Natural killer cell treated with Interleukin-12 subunit alpha and Interleukin-12 subunit beta and Interleukin-15 and Interleukin-18, amount 100 ng/mL, for 72 hours (primary cell): ENCODE measurements at regions not wholly inside any gene's neighbourhood (a gene's known extent, or its start where the extent isn't known, plus 50 kb on each side); places are given as distances from the start of the nearest gene placed in this dataset.
"Not testable (repeated sequence)": the region's sequence is repeated elsewhere in the genome, so short reads cannot be mapped to it uniquely, and the experiment has no call there.

Experiments
- ATAC-seq, 2 donors: fragments of 150-1000 bp; cut with Tn5 transposase in 1 of 2; sonication (Bioruptor Pico), chemical (Tn5 transposase) in 1 of 2; 2 replicates each; pipeline ENCODE4 v1.10.0; 2021
- DNase-seq: peaks from one replicate; pipeline ENCODE4 v3.0.0; 2022; ENCODE audit warnings: low spot score
- H3K27ac Mint-ChIP-seq, 2 donors: 1 replicate in 1 of 2; 2 replicates in 1 of 2; pipeline ENCODE4 v1.8.0; 2022; ENCODE audit warnings: mixed read lengths in 2 of 2, mild to moderate bottlenecking in 1 of 2, moderate library complexity in 1 of 2
- H3K27me3 Mint-ChIP-seq, 2 donors: 1 replicate in 1 of 2; 2 replicates in 1 of 2; pipeline ENCODE4 v1.8.0; 2022; ENCODE audit warnings: mixed read lengths in 2 of 2
- H3K36me3 Mint-ChIP-seq: one replicate; pipeline ENCODE4 v1.8.0; 2022; ENCODE audit warnings: mixed read lengths
- H3K4me1 Mint-ChIP-seq, 2 donors: 1 replicate in 1 of 2; 2 replicates in 1 of 2; pipeline ENCODE4 v1.8.0; 2022; ENCODE audit warnings: low read depth in 2 of 2, mixed read lengths in 2 of 2, mild to moderate bottlenecking in 1 of 2
- H3K4me3 Mint-ChIP-seq: one replicate; pipeline ENCODE4 v1.8.0; 2022; ENCODE audit warnings: mixed read lengths
- H3K9me3 Mint-ChIP-seq: 2 replicates; pipeline ENCODE4 v1.8.0; 2022; ENCODE audit warnings: mixed read lengths

DNA sequence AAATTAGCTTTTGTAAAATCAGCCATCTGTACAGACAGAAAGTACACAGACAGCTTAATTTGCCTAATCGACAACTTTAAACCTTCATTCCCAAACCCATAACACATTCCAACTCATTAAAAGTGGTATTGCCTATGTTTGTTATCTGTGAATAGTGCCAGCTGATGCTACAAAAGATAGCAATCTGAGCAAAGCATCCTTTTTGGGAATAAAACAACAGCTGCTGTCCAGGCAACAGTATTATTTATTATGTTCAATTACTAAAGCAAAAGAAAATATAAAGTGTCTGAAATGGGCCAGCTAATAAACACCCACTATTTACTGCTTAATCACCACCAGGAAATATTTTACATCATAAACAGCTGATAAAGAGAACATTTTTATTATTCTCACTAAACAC lies 134.8 kb upstream of the ABI3BP start:
- peaks cover 8 to 42% of the 10 kb centered on the region in 2 donors for H3K27me3 Mint-ChIP-seq
- no peak overlapping the region for H3K27ac Mint-ChIP-seq
- ATAC-seq (no peak), DNase-seq (no peak)
- no peak overlapping the region for H3K4me3 Mint-ChIP-seq
- no peaks in the 10 kb centered on the region for H3K36me3 Mint-ChIP-seq
- H3K9me3 Mint-ChIP-seq = peaks cover 7% of the 10 kb centered on the region
- peaks cover 0 to 3% of the 10 kb centered on the region in 2 donors for H3K4me1 Mint-ChIP-seq

DNA sequence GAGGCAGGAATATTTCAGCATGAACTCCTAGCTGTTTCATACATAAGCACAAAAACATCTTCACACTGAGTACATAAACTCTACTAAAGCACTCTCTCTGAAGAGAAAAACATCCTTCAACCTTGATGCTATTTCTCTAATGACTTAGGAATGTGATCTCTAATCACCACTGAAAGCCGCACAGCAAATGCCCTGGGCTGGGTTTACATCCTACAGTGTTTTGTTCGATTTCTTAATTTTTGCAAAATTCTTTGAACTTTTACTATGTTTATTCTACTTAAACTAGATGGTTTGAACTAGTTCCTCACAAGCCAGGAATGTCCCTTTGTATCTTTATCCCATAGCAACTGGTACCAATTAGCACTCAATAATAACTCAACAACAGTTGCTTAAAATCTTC lies 130.9 kb upstream of the ABI3BP start:
- Mint-ChIP-seq H3K27me3 (peaks cover 5 to 34% of the 10 kb centered on the region in 2 donors), H3K36me3 (no peaks in the 10 kb centered on the region), H3K4me3 (no peak overlapping the region), H3K27ac (no peak overlapping the region), H3K9me3 (no peaks in the 10 kb centered on the region), H3K4me1 (no peaks in the 10 kb centered on the region)
- DNase-seq (no peak), ATAC-seq (no peak)

DNA sequence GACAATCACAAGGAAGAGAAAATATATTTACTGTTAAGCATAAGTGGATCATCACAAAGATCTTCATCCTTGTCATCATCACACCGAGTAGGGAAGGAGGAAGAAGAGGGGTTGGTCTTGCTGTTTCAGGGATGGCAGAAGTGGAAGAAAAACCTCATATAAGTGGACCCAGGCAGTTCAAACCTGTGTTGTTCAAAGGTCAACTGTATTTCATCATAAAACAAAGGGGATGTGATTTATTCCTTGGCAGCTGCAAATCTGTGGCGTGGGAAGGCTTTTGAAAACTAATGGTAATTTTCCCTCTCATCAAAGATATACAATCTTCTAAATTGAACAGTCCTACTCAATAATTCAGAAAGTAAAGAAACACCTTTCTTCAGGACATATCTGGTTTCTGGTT lies 129.9 kb upstream of the ABI3BP start:
- H3K36me3 Mint-ChIP-seq = no peaks in the 10 kb centered on the region
- no peaks in the 10 kb centered on the region for H3K4me1 Mint-ChIP-seq
- ATAC-seq = no peak
- no peak overlapping the region for H3K4me3 Mint-ChIP-seq
- peaks cover 5 to 33% of the 10 kb centered on the region in 2 donors for H3K27me3 Mint-ChIP-seq
- H3K9me3 Mint-ChIP-seq = no peaks in the 10 kb centered on the region
- no peak for DNase-seq
- H3K27ac Mint-ChIP-seq = no peak overlapping the region

DNA sequence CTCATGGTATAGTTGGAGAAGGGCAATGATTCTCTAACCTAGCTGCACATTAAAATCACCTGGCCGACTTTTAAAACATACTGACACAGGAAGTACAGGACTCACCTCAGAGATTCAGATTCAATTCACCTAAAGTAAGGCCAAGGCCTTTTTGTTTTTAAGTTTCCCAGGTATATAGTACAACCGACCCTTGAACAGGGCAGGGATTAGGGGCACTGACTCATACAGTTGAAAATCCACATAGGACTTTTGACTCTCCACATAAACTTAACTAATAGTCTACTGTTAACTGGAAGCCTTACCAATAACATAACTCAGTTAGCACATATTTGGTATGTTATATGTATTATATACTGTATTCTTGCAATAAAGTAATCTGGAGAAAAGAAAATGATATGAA lies 129.5 kb upstream of the ABI3BP start:
- no peaks in the 10 kb centered on the region for H3K9me3 Mint-ChIP-seq
- no peaks in the 10 kb centered on the region for H3K36me3 Mint-ChIP-seq
- peaks cover 5 to 34% of the 10 kb centered on the region in 2 donors for H3K27me3 Mint-ChIP-seq
- DNase-seq = no peak
- H3K4me1 Mint-ChIP-seq = no peaks in the 10 kb centered on the region
- ATAC-seq = no peak
- no peak overlapping the region for H3K27ac Mint-ChIP-seq
- no peak overlapping the region for H3K4me3 Mint-ChIP-seq

DNA sequence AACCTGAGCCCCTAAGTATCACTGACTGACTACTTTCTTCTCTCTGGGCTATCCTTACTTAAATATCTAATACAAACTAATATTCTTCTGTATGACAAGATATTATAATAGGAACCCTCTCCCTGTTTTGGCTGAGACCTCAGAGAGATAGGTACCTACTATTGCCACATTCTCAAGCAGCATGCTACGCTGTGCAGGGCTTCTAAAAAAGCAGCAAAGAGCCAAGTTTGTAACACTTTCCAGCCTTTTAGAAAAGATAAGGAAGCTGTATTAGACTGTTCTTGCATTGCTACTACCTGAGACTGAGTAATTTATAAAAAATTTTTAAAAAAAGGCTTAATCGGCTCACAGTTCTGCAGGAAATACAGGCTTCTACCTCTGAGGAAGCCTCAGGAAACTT lies 126.8 kb upstream of the ABI3BP start:
- no peaks in the 10 kb centered on the region for H3K4me1 Mint-ChIP-seq
- H3K27me3 Mint-ChIP-seq = peaks cover 0 to 12% of the 10 kb centered on the region in 2 donors
- no peaks in the 10 kb centered on the region for H3K9me3 Mint-ChIP-seq
- no peak overlapping the region for H3K27ac Mint-ChIP-seq
- ATAC-seq (no peak), DNase-seq (no peak)
- H3K36me3 Mint-ChIP-seq = no peaks in the 10 kb centered on the region
- H3K4me3 Mint-ChIP-seq = no peak overlapping the region

DNA sequence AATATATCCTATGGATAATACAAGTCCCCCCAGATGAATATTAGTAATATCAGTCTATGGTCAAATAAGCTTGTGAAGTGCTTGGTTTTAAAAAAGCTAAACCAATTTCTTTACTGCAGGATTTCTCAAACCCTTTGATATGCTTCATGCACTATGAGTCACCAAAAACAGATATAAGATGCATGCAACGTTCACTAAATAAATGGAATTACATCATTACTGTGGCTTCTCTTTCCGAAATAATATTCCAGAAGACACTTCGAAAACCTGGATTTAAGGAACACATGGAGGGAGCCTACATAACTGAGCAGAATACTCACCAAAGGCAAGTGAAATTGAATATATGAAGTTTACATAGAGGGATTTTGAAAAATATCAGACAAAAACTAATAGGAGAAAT lies 126.3 kb upstream of the ABI3BP start:
- Mint-ChIP-seq H3K9me3 (no peaks in the 10 kb centered on the region), H3K27ac (no peak overlapping the region), H3K4me1 (no peaks in the 10 kb centered on the region), H3K27me3 (peaks cover 0 to 10% of the 10 kb centered on the region in 2 donors), H3K36me3 (no peaks in the 10 kb centered on the region), H3K4me3 (no peak overlapping the region)
- ATAC-seq (no peak), DNase-seq (no peak)

DNA sequence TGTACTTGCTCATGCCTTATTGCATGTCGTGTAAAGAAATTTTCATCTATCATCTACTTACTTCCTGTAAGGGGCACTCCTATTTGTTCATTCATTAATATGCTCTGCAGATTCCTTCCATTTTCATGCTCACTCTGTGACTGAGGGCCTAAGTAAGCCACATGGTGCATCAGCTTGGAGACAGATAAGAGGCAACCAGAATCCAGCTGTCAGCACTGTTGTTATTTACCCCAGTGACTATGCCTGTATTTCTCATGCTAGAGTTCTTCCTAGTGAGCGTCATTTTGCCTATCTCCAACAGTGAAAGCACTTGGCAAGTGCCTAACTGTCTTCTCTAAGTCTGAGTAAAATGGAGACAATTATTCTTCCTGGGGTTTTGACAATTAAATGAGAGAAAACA lies 124.8 kb upstream of the ABI3BP start:
- H3K27ac Mint-ChIP-seq = no peak overlapping the region
- no peaks in the 10 kb centered on the region for H3K9me3 Mint-ChIP-seq
- DNase-seq (no peak), ATAC-seq (no peak)
- no peaks in the 10 kb centered on the region for H3K4me1 Mint-ChIP-seq
- H3K36me3 Mint-ChIP-seq = no peaks in the 10 kb centered on the region
- H3K4me3 Mint-ChIP-seq = no peak overlapping the region
- H3K27me3 Mint-ChIP-seq = peaks cover 0 to 4% of the 10 kb centered on the region in 2 donors

DNA sequence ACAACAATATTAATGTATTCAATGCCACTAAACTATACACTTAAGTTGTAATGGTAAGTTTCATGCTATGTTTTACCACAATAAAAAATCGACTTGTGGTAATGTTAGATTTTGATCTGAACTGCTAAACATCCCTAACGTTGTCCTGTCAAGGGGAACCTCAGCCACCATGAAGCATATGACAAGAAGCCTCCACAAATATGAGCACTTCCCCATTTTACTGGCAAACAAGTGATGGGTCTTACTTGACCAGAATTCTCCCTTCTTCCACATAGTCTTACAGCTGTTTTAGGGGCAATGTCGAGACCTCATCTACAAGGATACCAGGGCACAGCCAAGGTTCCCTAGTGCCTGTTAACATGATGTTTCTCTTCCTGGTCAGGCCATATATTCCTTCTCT lies 124.2 kb upstream of the ABI3BP start:
- Mint-ChIP-seq H3K27ac (no peak overlapping the region), H3K4me1 (no peaks in the 10 kb centered on the region), H3K27me3 (peaks cover 0 to 4% of the 10 kb centered on the region in 2 donors), H3K4me3 (no peak overlapping the region), H3K9me3 (no peaks in the 10 kb centered on the region), H3K36me3 (no peaks in the 10 kb centered on the region)
- DNase-seq (no peak), ATAC-seq (no peak)

DNA sequence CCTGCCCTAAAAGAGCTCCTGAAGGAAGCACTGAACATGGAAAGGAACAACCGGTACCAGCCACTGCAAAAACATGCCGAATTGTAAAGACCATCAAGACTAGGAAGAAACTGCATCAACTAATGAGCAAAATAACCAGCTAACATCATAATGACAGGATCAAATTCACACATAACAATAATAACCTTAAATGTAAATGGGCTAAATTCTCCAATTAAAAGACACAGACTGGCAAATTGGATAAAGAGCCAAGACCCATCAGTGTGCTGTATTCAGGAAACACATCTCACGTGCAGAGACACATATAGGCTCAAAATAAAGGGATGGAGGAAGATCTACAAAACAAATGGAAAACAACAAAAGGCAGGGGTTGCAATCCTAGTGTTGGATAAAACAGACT lies 117.1 kb upstream of the ABI3BP start:
- Mint-ChIP-seq H3K27me3 (peaks cover 3 to 15% of the 10 kb centered on the region in 2 donors), H3K36me3 (peaks cover 11% of the 10 kb centered on the region)
- not testable (repeated sequence) for H3K4me1 Mint-ChIP-seq, H3K27ac Mint-ChIP-seq, ATAC-seq, H3K9me3 Mint-ChIP-seq, H3K4me3 Mint-ChIP-seq, DNase-seq

DNA sequence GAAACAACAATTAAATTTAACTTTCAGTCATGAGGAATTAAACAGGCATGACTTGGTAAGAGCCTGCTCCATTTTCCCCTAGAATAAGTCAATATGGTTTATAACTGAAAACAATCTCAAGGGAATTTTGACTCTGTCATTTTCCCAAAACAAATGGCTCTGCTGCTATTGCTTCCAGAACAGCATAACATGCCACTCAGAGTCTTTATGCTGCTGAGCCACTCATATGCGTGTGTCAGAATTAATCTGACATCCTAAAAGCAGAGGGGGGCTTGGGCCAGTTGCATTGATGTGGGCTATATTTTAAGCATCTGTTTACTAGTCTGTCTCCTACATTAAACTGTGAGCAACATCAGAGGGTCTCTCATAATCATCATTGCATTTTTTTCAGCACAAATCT lies 111.1 kb upstream of the ABI3BP start:
- DNase-seq = no peak
- Mint-ChIP-seq H3K4me3 (no peak overlapping the region), H3K27ac (no peak overlapping the region), H3K4me1 (no peaks in the 10 kb centered on the region), H3K36me3 (peaks cover 1% of the 10 kb centered on the region), H3K27me3 (peaks cover 3 to 23% of the 10 kb centered on the region in 2 donors), H3K9me3 (peaks cover under 1% of the 10 kb centered on the region)
- ATAC-seq = no peak

DNA sequence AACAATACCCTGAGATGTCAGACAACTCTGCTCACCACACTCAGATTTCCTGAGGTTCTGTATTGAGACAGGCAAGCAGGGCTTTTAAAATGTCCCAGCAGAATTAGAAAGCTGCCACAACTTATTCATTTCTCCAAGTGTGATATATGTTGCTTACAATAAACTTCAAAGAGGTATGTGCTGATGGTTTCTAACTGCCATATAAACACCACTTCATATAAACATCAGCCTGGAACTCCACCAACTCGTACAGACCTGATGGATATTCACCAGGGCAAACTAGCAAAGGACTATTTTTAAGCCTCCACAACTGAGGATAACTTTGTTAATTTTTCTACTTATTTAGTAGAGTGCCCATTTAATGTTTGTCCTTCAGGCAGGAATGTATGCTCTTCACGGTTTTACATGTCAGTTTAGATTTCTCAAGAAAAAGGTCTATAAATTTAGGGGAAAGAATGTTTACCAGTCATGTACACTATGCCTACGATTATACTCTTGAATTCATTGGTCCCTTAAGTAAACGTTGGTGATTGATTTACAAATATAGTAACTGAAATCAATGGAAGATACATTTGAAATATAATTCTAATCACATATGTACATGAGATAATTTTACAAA lies 109.6 kb upstream of the ABI3BP start:
- no peak overlapping the region for H3K27ac Mint-ChIP-seq
- ATAC-seq (no peak), DNase-seq (no peak)
- peaks cover 8 to 31% of the 10 kb centered on the region in 2 donors for H3K27me3 Mint-ChIP-seq
- no peaks in the 10 kb centered on the region for H3K4me1 Mint-ChIP-seq
- H3K36me3 Mint-ChIP-seq = no peaks in the 10 kb centered on the region
- H3K4me3 Mint-ChIP-seq = no peak overlapping the region
- H3K9me3 Mint-ChIP-seq = no peaks in the 10 kb centered on the region

DNA sequence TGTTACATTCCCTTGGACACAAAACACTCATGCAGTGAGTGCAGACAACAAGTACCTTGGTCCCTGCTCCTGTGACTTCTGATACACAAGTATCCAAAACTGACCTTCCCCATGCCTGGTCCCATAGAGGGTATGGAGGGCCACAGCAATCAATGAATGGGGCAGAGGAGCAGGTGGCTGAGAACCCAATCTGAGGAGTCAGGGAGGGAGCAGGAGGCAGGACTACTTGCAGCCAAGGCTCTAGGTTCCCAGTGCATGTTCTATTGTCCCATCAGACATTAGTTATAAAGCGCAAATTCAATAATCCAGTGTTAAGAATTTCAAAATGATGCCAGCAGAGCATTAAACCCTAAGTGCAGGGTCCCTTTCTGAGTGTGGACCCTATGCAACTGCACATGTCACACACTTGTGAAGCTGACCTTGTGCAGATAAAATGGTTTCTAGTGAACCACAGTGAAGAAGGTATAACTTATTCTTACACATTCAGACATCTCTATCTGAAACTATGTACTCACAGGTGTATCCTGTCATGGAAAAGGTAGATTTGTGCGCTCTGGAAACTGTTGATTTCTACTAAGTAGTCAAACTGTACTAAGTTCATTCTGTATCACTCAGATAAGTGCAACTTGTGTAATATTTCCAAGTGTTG lies 107.3 kb upstream of the ABI3BP start:
- Mint-ChIP-seq H3K27me3 (peaks cover 5 to 21% of the 10 kb centered on the region in 2 donors), H3K9me3 (no peaks in the 10 kb centered on the region), H3K4me1 (no peaks in the 10 kb centered on the region), H3K36me3 (no peaks in the 10 kb centered on the region), H3K27ac (no peak overlapping the region), H3K4me3 (no peak overlapping the region)
- ATAC-seq (no peak), DNase-seq (no peak)

DNA sequence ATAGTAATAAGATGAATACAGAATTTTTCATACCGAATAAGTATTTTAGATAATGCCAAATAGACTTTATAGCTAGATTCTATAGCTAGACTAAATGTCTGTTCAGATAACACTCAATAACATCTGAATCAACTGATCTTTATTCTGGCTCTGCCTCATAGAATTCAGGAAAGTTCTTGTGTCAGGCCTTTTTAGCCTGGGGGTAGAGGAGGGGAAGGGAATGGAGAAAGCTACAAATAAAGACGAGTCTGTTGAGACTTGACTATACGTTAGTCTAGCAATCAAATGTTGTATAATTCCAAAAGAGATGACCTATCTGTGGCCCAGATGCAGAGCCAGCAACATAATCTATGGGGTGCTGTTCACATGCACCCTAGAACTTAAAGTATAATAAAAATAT lies 106.6 kb upstream of the ABI3BP start:
- H3K27ac Mint-ChIP-seq = no peak overlapping the region
- no peaks in the 10 kb centered on the region for H3K4me1 Mint-ChIP-seq
- H3K9me3 Mint-ChIP-seq = no peaks in the 10 kb centered on the region
- no peak for ATAC-seq
- H3K4me3 Mint-ChIP-seq = no peak overlapping the region
- no peak for DNase-seq
- peaks cover 5 to 17% of the 10 kb centered on the region in 2 donors for H3K27me3 Mint-ChIP-seq
- no peaks in the 10 kb centered on the region for H3K36me3 Mint-ChIP-seq

DNA sequence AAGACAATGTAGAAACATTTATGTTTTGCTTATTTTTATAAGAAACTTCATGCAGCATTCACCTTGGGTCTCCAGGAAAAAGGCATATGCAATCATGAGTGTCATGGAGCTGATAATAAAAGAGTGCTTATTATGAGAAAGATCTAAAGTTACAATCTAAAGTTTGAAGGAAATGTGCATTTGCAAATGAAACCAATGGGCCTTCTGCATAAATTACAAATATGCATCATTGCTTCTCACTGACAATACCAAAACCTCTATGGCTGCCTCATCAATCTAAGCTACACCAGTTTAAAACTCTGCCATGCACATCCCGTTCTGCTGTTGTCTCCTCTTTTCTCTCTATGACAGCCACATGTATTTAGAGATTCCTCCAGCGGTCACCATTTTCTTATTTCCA lies 103.2 kb upstream of the ABI3BP start:
- DNase-seq = no peak
- Mint-ChIP-seq H3K4me3 (no peak overlapping the region), H3K36me3 (no peaks in the 10 kb centered on the region), H3K4me1 (no peaks in the 10 kb centered on the region), H3K27ac (no peak overlapping the region), H3K9me3 (no peaks in the 10 kb centered on the region), H3K27me3 (peaks cover 5 to 16% of the 10 kb centered on the region in 2 donors)
- no peak for ATAC-seq
